Breast epithelium (tissue), 4 donors: ENCODE measurements at regions not wholly inside any gene's neighbourhood (a gene's known extent, or its start where the extent isn't known, plus 50 kb on each side); places are given as distances from the start of the nearest gene placed in this dataset.

Source experiments
- DNase-seq, 2 donors: peaks; one replicate each; pipeline ENCODE4 v3.0.0-alpha.2; 2019; ENCODE audit warnings: low spot score in 2 of 2
- H3K27ac ChIP-seq, 2 donors: fragments of 200-600 bp; sonication (generic) in 1 of 2; one replicate each; pipeline ENCODE4 v1.5.1; 2016 to 2019; ENCODE audit warnings: mild to moderate bottlenecking in 1 of 2
- H3K27me3 ChIP-seq, 2 donors: fragments of 200-600 bp; sonication (generic) in 1 of 2; one replicate each; pipeline versions ENCODE4 v1.5.1 to v1.6.0; 2017 to 2019; ENCODE audit warnings: control low read depth in 1 of 2, mild to moderate bottlenecking in 1 of 2
- H3K36me3 ChIP-seq: fragments of 200-600 bp; one replicate; pipeline ENCODE4 v1.5.1; 2019
- H3K4me1 ChIP-seq, 2 donors: fragments of 200-600 bp; sonication (generic); one replicate each; pipeline ENCODE4 v1.5.1; 2016 to 2019; ENCODE audit warnings: control low read depth in 1 of 2
- H3K4me3 ChIP-seq, 3 donors: fragments of 200-600 bp; sonication (generic); 1 replicate in 2 of 3; 2 replicates in 1 of 3; pipeline ENCODE4 v1.5.1; 2016 to 2019; ENCODE audit warnings: mild to moderate bottlenecking in 3 of 3, moderate library complexity in 2 of 3
- H3K9me3 ChIP-seq, 2 donors: fragments of 200-600 bp; sonication (generic) in 1 of 2; one replicate each; pipeline ENCODE4 v1.5.1; 2016 to 2019; ENCODE audit warnings: control low read depth in 1 of 2
- POLR2A ChIP-seq: fragments of 450-650 bp; IDR thresholded peaks from one replicate; pipeline ENCODE4 v1.6.1; 2016; ENCODE audit warnings: antibody characterized with exemption, mild to moderate bottlenecking, moderate library complexity
- POLR2AphosphoS5 ChIP-seq, 3 donors: sonication (generic); formaldehyde crosslinking; IDR thresholded peaks; one replicate each; pipeline ENCODE4 v1.6.1; 2017; ENCODE audit warnings: antibody characterized with exemption in 3 of 3
- intact Hi-C: fragments of 100-400 bp; cut with DNase I; formaldehyde crosslinking; loops from one replicate; pipeline ENCODE4 v1.15.1; 2023; ENCODE audit warnings: low total_unique reads
- TF ChIP-seq, protein P1 (sequence below), 3 donors: fragments of 450-650 bp; IDR thresholded peaks; one replicate each; pipeline ENCODE4 v1.5.1; 2016 to 2017; ENCODE audit warnings: antibody characterized with exemption in 3 of 3, mild to moderate bottlenecking in 3 of 3, moderate library complexity in 3 of 3

GRCh38 chr3:72580900-72581299 is 267.3 kb downstream of the SHQ1 start:
- Histone ChIP-seq H3K4me1 (no peaks in the 10 kb centered on the region), H3K9me3 (no peaks in the 10 kb centered on the region), H3K27me3 (no peaks in the 10 kb centered on the region), H3K4me3 (no peak overlapping the region), H3K36me3 (no peaks in the 10 kb centered on the region), H3K27ac (no peak overlapping the region)
- TF ChIP-seq POLR2AphosphoS5 (IDR thresholded peaks at IDR 0.05) (no peak), POLR2A (no peak)
- TF ChIP-seq, protein P1, sequence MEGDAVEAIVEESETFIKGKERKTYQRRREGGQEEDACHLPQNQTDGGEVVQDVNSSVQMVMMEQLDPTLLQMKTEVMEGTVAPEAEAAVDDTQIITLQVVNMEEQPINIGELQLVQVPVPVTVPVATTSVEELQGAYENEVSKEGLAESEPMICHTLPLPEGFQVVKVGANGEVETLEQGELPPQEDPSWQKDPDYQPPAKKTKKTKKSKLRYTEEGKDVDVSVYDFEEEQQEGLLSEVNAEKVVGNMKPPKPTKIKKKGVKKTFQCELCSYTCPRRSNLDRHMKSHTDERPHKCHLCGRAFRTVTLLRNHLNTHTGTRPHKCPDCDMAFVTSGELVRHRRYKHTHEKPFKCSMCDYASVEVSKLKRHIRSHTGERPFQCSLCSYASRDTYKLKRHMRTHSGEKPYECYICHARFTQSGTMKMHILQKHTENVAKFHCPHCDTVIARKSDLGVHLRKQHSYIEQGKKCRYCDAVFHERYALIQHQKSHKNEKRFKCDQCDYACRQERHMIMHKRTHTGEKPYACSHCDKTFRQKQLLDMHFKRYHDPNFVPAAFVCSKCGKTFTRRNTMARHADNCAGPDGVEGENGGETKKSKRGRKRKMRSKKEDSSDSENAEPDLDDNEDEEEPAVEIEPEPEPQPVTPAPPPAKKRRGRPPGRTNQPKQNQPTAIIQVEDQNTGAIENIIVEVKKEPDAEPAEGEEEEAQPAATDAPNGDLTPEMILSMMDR (IDR thresholded peaks at IDR 0.05), result no peak
- no peak for DNase-seq
- intact Hi-C loops, result no loop called here

- no peaks in the 10 kb centered on the region for H3K36me3 ChIP-seq
- intact Hi-C loops, result no loop called here
These were observed 267.9 kb downstream of the SHQ1 start for GRCh38 chr3:72580246-72580756.

DNA sequence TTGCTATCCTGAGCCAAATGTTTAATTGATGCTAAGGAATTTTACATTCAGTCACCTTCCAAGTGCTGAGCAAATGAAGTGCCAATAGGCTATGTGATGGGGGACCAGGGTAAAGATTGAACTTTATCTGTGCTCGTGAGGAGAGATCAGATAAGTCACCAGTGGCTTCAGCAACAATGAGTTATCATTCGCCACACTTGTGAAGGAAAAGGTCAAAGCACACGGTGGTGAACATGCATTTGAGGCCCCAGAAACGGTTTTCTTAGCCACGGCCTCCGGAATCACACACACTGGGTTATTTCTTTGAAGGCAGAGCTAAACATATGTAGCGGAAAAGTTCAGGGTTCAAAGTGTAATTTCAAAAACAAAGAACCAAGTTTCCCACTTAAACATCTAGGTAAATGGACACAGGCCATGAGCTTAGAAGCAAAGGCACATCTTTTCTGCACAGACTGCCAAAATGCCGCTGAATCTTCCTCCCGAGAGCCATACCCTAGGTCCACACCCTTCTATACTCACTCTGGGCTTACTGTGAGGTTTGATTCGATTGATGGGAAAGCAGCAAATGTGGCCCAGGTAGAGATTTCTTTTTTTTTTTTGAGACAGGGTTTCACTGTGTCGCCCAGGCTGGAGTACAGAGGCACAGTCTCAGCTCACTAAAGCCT is 268.5 kb downstream of the SHQ1 start:
- no peaks in the 10 kb centered on the region for H3K9me3 ChIP-seq
- no peaks in the 10 kb centered on the region for H3K27me3 ChIP-seq
- H3K27ac ChIP-seq, result no peak overlapping the region
- no peaks in the 10 kb centered on the region for H3K36me3 ChIP-seq
- H3K4me3 ChIP-seq, result no peak overlapping the region
- no peak for DNase-seq
- TF ChIP-seq POLR2A (no peak), POLR2AphosphoS5 (IDR thresholded peaks at IDR 0.05) (no peak)
- TF ChIP-seq, protein P1 (IDR thresholded peaks at IDR 0.05), result no peak
- intact Hi-C loops, result no loop called here
- no peaks in the 10 kb centered on the region for H3K4me1 ChIP-seq

More at GRCh38 chr3:72580246-72580756, 267.9 kb downstream of the SHQ1 start:
- Histone ChIP-seq H3K27me3 (no peaks in the 10 kb centered on the region), H3K4me3 (no peak overlapping the region), H3K27ac (no peak overlapping the region), H3K9me3 (no peaks in the 10 kb centered on the region), H3K4me1 (no peaks in the 10 kb centered on the region)
- DNase-seq, result no peak
- TF ChIP-seq POLR2A (no peak), POLR2AphosphoS5 (IDR thresholded peaks at IDR 0.05) (no peak)
- TF ChIP-seq, protein P1 (IDR thresholded peaks at IDR 0.05), result no peak

- no peaks in the 10 kb centered on the region for H3K36me3 ChIP-seq
- no peak overlapping the region for H3K27ac ChIP-seq
- DNase-seq, result no peak
- no peaks in the 10 kb centered on the region for H3K27me3 ChIP-seq
- no peak for TF ChIP-seq POLR2AphosphoS5 (IDR thresholded peaks at IDR 0.05)
- TF ChIP-seq, protein P1 (IDR thresholded peaks at IDR 0.05), result no peak
- no peak for TF ChIP-seq POLR2A
- intact Hi-C loops, result no loop called here
- no peaks in the 10 kb centered on the region for H3K4me1 ChIP-seq
- no peaks in the 10 kb centered on the region for H3K9me3 ChIP-seq
- H3K4me3 ChIP-seq, result no peak overlapping the region
These were observed 269.1 kb downstream of the SHQ1 start for GRCh38 chr3:72579191-72579580.

GRCh38 chr3:72577190-72577589 is 271.1 kb downstream of the SHQ1 start:
- no peaks in the 10 kb centered on the region for H3K9me3 ChIP-seq
- H3K36me3 ChIP-seq, result no peaks in the 10 kb centered on the region
- H3K4me1 ChIP-seq, result no peaks in the 10 kb centered on the region
- intact Hi-C loops, result no loop called here
- no peaks in the 10 kb centered on the region for H3K27me3 ChIP-seq
- TF ChIP-seq POLR2AphosphoS5 (IDR thresholded peaks at IDR 0.05) (no peak), POLR2A (no peak)
- TF ChIP-seq, protein P1 (IDR thresholded peaks at IDR 0.05), result no peak
- no peak overlapping the region for H3K4me3 ChIP-seq
- H3K27ac ChIP-seq, result no peak overlapping the region
- DNase-seq, result no peak
